ENCODE measurements at regions not wholly inside any gene's neighbourhood (a gene's known extent, or its start where the extent isn't known, plus 50 kb on each side); places are given as distances from the start of the nearest gene placed in this dataset.

DNA sequence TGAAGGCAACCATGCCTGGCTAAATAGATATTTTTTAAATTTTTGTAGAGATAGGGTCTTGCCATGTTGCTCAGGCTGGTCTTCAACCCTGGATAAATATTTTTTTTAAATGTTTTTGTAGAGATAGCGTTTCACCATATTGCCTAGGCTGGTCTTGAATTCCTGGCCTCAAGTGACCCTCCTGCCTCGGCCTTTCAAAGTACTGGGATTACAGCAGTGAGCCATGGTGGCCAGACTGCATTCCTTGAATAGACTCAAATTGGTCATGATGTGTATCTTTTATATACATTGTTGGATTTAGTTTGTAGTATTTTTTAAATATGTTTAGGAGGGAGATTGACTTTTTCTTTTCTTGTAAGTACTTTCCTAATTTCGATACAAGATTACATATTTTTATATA lies 325.7 kb upstream of the C11orf87 start:
- DNase-seq: no peak

DNA sequence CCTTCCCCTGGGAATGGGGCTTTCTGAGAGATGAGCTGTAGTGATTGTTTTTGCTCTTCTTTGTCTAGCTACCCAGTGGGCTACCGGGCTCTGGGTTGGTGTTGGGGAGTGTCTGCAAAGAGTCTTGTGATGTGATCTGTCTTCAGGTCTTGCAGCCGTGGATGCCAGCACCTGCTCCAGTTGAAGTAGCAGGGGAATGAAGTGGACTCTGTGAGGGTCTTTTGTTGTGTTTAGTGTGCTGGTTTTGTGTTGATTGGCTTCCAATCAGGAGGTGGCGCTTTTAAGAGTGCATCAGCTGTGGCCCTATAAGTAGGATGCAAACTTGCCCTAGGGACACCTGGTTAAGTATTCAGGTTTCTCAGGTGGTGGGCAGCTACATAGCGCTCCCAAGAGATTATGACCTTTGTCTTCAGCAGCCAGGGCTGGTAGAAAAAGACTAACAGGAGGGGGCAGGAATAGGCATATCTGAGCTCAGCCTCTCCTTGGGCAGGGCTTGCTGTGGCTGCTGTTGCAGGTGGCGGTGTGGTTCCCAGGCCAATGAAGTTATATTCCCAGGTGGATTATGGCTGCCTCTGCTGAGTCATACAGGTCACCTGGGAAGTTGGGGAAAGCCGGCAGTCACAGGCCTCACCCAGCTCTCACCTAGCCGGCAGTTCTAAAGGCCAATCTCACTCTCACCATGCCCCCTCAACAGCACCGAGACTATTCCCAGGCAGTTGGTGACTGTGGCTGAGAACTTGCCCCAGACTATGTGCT lies 315.7 kb upstream of the C11orf87 start:
- no peak for DNase-seq

DNA sequence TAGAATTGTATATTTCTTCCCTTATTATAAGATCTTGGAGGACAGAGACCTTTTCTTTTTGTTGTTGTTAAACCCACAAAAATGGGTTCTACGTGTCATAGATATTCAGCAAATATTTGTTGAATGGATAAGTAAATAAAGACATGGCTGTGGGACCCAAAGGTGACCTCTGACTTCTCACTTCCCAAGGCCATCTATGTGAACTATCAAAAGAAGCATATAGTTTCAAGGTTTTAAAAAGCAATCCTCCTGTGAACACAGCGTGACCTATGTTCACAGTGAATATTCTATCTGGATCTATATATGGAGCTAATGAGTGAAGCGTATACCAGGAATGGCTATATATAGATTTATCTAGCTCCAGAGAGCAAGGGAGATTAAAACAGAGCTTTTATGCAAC lies 312.8 kb upstream of the C11orf87 start:
- DNase-seq: no peak

DNA sequence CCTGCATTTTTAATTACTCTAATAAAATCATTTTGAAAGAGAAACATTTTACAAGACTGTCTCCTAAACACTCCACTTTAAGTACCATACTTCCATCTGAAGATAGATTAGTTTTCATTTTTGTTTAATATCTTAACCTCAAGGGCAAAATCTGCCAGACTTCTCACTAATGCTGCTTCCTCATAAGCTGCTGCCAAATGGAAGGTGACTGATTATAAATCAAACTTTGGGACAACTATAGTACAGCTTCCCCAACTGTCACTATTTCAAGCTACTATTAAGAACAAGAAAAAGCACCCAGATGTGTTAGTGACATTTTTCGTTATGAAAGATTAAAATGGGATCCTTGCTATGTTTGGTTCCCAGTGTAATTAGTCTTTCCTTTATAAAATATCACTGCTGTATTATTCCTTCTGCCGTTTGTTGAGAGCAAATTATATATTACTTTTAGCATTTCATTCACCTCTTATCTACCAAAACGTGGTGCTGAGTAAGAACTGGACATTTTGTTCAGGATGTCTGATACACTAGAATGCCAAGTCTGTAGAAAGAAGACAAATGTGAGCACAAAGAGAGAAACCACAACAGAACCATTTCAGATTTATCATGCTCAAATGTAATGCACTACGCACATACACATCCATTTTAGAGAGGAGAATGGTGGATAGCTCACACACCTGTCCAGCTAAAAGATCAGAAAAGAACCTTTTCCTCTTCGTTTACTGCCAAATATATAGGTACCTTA lies 312.2 kb upstream of the C11orf87 start:
- DNase-seq: no peak

DNA sequence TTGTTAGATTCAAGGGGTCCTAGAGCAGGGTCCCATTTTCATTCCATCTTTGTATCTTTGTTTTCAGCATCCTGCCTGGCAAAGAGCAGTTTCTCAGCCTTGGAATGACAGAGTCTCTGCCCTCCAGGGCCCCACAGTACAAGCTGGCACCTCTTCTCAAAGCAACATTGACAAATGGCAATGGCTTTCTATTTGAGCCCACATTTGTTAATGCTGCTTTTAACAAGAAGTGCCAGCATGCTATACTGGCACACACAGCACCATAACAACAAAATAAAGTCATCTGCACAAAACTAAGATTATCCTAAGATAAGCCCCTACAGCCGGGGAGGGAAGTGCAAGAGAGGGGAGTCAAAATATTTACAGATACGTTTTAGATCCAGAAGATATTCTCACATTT lies 309.7 kb upstream of the C11orf87 start:
- DNase-seq: no peak

DNA sequence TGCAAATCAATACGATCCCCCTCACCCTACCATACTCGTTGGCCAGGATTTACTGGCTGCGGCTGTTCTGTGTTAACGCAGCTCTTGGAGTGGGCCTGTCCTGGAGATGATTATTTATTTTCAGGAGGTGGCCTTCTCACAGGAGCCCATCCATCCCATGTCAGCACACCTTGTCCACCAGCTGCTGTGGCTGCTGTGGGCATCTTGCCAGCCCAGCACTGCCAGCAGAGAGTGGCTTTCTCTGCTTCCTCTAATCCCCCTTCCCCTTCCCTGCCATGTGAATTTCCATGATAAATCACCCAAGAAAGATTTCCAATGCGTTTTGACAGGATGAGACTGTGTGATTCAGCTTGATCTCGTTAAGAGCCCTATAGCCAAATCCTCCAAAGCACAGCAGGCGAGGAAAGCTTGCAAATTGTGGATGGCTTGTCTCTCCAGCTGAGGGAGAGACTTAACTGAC lies 309.1 kb upstream of the C11orf87 start:
- DNase-seq: no peak

DNA sequence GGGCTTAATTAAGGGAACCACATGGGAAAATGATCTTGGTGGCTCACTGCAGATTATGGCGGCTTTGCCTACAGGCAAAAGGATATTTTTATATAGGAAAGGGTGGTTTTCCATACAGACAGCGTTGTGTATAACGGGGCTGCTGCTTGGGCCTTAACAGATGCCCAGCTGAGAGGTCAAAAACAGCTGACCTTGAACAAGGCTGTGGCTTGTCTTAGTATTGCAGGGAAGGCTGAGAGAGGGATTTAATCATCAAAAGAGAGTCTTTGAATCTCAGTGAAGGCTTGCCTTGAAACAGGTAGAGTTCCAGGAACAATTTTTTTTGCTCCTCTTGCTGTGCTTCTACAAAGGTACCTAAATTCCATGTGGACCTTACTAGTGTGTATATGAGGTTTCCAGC lies 301.6 kb upstream of the C11orf87 start:
- no peak for DNase-seq

DNA sequence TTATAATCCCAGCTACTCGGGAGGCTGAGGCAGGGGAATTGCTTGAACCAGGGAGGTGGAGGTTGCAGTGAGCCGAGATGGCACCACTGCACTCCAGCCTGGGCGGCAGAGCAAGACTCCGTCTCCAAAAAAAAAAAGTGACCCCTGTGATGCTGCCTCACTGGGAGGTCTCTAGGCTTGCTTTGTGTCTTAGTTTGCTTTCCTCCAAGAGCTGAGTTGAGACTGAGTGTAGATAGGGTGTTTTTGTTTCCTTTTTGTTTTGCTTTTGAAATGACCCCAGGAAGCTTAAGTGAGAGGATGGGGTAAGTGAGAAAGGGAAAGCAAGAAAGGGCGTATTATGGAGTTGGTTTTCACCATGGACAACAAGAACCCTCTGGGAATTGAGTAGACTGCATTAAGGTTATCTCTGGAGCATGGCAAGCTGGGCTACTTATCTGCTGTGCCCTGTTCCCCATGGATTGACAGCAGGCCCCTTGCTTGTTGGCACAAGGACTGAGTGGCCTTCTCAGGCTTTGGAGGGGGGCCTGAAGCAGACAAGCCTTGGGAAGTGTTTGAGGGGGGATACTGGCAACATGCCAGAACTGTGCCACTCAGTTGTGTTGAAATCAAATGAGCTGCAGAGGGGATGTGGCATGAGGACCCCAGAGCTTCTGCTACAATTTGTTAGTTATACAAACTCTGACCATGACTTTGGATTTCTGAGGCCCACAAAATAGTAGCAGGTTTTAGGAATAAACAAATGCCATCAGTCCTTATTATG lies 300.6 kb upstream of the C11orf87 start:
- DNase-seq: peak in 1 of 56 donors; percentile 2

DNA sequence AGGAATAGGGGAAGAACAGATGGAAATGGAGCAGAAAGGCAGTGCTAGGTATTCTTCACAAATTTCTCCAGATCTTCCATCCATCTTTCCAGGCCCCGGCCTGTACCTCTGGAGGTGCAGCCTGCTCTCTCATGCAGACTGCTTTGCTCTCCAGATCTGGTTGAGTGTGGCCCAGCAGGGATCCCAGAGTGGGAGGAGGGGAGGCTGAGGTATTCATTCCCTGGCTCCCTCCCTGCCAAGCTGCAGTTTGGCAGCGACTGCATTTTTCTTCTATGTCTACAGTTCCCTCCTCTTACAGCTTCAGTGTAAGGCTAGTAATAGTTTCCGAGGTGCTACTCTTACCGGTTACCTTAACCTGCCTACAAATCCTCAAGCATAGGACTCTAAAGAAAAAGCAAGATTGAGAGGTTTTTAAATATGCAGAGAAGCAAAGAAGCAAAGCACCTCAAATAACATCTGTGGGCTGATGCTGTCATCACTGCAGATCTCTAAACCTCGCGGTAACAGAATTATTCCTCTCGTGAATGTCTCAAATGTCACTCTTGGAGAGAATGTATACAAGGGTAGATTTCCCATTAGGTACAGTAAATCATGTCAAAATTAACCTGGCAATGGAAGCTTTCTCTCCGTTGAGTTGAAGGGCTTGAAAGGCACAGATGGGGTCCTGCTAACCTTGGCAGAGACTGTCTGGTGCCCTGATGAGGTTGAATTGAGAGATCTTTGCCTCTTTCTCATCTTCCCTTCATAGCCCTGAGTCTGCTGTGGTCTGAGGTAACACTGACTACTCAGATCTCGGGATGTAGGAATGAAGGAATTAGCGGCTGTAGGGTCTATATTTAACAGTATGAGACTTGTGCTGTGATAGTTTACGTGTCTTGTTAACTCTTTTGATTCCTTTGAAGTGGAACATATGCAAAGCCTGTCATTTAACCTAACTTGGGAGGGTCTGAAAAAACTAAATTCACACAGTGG lies 297.9 kb upstream of the C11orf87 start:
- DNase-seq: peak in 1 of 56 donors; percentile 1

DNA sequence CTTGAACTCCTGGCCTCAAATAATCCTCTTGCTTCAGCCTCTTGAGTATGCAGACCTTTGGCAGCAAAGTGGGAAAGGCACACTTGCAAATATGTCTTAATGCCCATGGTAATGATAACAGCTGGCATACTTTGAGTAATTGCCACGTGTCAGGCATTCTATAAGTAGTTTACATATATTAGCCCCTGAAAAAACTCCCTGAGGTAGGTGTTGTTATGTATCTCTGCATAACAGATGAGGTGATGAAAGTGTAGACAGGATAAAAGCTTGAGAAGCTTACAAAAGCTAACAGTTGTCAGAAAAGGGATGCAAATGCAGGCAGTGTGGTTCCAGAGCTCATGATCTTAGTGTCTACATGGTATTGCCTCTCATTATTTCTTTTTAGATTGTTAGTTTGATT lies 291.1 kb upstream of the C11orf87 start:
- no peak for DNase-seq

DNA sequence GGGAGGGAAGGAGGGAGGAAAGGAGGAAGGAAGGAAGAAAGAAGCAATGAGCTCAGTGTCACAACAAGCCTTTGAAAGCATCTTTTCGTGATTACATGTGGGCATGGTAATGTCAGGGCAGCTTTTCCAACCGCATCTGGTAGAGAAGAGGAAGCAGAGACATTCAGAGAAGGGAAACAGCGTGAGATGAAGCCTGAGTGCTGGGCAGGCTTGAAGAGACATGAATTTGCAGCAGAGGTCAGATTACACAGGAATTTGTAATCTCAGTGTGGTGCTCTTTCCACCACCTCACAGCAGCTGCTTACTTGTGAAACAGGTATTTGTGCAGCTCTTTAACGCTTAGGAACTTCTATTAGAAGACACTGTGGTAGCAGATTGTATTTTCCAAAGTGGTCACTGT lies 289.5 kb upstream of the C11orf87 start:
- no peak for DNase-seq

DNA sequence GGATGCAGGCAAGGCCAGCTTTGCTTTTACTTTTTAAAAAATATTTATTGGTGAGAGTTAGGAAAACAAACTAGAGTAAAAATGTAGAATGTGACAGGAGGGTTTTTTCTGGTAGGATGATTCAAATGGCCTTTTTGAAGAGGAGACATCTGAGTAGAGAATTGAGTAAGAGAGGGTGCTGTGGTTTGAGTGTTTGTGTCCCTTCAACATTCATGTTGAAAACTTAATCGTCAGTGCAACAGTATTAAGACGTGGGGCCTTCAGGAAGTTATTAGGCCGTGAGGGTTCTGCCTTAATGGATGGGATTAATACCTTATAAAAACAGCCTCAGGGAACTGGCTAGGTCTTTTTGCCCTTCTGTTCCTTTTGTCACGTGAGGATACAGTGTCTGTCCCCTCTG lies 288.8 kb upstream of the C11orf87 start:
- no peak for DNase-seq

DNA sequence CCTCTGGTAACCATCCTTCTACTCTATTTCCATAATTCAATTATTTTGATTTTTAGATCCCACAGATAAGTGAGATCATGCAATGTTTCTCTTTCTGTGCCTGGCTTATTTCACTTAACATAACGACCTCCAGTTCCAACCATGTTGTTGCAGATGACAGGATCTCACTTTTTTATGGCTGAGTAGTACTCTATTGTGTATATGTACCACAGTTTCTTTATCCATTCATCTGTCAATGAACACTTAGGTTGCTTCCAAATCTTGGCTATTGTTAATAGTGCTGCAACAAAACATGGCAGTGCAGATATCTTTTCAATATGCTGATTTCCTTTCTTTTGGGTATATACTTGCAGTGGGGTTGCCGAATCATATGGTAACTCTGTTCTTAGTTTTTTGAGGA lies 286.4 kb upstream of the C11orf87 start:
- DNase-seq: no peak

DNA sequence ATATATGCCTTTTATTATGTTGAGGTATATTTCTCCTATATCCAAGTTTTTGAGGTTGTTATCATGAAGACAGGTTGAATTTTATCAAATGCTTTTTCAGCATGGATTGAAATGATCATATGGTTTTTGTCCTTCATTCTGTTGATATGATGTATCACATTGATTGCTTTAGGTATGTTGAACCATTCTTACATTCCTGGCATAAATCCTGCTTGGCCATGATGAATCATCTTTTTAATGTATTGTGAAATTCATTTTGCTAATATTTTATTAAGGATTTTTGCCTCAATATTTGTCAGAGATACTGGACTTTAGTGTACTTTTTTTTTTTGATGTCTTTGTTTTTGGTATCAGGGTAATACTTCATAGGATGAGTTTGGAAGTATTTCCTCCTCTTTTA lies 283.8 kb upstream of the C11orf87 start:
- no peak for DNase-seq

DNA sequence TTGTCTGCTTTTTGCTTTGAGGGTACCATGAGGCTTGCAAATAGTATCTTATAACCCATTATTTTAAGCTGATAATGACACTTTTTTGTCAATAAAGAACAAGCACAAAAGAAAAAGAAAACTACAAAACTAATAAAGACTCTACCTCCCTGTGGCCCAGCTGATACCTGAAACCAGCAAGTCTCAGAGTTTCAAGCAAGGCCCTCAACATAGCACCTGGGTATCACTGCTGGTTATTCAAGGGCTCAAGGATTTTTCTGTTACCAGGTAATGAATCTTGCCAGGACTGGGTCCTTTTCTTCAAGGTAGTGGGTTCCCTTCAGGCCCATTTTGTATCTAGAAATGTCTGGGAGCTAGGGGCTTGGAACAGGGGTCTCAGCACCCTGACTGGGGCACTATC lies 281.6 kb upstream of the C11orf87 start:
- DNase-seq: no peak

DNA sequence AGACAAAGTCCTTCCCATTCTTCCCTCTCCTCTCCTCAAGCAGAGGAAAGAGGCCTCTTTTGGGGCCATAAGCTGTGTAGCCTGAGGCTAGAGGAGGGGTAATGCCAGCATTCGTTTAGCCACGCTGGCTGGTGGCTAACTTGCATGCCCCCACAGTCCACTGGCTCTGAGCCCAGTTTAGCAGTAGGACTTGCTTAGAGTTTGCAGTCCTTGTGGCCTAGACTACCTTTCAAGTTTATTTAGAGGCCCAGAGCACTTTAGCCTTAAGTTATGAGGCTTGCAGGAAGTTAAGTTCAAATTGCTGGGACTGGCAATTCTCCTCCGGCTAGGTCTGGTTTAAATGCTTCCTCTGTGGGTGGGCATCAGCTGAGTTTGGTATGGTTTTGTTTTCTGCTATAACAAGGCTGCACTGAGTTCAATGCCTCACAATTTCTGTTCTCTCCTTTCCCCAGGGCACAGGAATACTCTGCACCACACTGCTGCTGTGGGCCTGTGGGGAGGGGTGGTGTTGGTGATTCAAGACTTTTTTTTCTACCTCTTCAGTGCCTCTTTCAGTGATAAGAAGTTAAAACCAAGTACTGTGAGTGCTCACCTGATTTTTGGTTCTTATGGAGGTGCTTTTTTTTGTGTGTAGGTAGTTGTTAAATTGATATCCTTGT lies 281.0 kb upstream of the C11orf87 start:
- DNase-seq: no peak

DNA sequence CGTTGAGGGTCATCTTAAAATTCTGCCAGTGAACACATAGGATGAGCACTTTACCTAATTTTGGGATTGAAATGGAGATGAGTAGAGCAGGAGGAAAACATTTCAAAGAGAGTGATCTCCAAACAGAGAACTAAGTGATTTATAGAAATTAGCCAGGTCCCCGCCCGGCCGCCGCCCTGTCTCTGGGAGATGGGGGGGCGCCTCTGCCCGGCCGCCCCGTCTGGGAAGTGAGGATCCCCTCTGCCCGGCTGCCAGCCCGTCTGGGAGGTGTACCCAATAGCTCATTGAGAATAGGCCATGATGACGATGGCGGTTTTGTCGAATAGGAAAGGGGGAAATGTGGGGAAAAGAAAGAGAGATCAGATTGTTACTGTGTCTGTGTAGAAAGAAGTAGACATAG lies 276.7 kb upstream of the C11orf87 start:
- no peak for DNase-seq

DNA sequence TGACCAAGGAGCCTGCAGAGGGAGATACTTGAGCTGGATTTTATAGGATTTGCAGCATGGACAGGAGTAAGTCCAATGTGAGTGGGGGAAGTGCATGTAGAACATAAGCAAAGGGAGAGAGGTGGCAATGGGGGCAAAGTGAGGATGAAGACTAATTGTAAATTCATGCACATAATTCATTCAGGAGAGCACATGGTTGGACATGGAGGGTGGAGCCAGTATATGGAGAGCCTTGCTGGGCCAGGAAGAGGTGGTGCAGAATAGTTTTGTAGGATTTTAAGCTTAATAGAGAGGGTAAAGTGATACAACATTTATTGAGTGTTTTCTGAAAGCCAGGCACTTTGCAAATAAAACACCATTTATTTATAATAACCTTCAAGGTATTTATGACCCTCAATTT lies 274.3 kb upstream of the C11orf87 start:
- DNase-seq: no peak

DNA sequence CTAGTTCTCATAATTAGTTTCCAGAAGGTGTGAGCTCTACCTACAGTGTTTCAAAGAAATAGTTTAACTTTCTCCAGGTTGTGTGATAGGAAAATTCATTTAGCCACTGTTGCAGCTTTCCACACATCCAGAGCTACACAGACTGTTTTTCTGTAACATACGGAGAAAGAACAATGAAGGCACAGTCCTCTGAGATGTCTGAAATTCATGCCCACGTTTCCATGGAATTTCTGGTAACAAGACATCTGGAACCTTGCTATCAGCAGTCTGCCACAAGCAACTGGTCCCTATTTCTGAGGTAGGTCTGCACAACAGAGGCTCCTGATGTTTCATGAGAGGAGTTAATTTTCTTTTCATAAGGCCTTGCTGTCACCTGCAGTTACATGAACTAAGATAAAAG lies 273.3 kb upstream of the C11orf87 start:
- no peak for DNase-seq

DNA sequence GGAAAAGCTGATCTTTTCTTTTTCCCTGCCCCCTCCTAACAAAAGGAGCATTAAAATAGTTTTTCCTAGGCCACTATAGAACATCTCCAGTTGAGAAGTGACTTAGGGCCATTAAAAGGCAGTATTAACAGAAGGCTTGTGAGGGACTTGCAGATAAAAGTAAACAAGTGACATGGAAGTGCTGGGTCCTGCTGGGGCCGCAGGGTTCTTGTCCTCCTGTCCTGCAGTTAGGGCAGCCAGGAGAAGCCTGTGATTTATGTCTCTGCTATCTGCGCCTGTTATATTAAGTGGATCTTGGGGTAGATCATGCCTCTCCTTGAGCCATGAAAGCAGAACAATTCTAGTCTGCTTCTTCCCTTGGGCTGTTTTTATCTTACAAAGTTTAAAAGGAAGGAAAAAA lies 271.4 kb upstream of the C11orf87 start:
- no peak for DNase-seq

DNA sequence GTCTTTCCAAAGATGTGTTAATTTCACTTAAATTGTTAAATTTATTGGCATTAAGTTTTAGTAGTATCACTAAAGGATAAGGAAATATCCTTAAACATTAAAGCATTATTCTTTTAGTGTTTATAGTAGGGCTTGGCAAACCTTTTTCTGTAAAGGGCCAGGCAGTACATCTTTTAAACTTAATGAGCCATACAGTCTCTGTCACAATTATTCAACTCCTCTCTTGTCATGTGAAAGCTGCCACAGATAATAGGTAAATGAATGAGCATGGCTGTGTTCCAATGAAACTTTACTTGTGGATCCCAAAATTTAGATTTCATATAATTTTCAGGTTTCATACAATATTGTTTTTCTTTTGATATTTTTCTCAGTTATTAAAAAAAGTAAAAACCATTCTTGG lies 268.2 kb upstream of the C11orf87 start:
- no peak for DNase-seq

All from amygdala (tissue), 56 donors.